Upper lobe of right lung (tissue), 1 donor: ENCODE measurements at regions not wholly inside any gene's neighbourhood (a gene's known extent, or its start where the extent isn't known, plus 50 kb on each side); places are given as distances from the start of the nearest gene placed in this dataset.

Experiments
- ATAC-seq: fragments of 200-7000 bp; cut with Tn5 transposase; one replicate; pipeline ENCODE4 v1.9.1; 2020; ENCODE audit warnings: mild to moderate bottlenecking, moderate library complexity
- DNase-seq: peaks from one replicate; pipeline ENCODE4 v3.0.0-alpha.2; 2020
- H3K27ac ChIP-seq: fragments of 200-600 bp; one replicate; pipeline ENCODE4 v1.8.0; 2022
- H3K27me3 ChIP-seq: fragments of 200-600 bp; one replicate; pipeline ENCODE4 v1.8.0; 2022; ENCODE audit warnings: mild to moderate bottlenecking
- H3K36me3 ChIP-seq: fragments of 200-600 bp; one replicate; pipeline ENCODE4 v1.8.0; 2022
- H3K4me1 ChIP-seq: fragments of 200-600 bp; one replicate; pipeline ENCODE4 v1.8.0; 2022
- H3K4me3 ChIP-seq: fragments of 200-600 bp; one replicate; pipeline ENCODE4 v1.8.0; 2022; ENCODE audit warnings: mild to moderate bottlenecking
- H3K9me3 ChIP-seq: fragments of 200-600 bp; one replicate; pipeline ENCODE4 v1.8.0; 2022
- CTCF ChIP-seq: fragments of 200-600 bp; IDR thresholded peaks from one replicate; pipeline ENCODE4 v1.8.0; 2022; ENCODE audit warnings: antibody characterized with exemption
- intact Hi-C: fragments of 100-400 bp; cut with DNase I; formaldehyde crosslinking; loops from one replicate; pipeline ENCODE4 v1.11.0; 2022
- donor health status: DM: no; HTN: yes; CAD: no; lungs with severe emphysema.

- H3K27me3 ChIP-seq = no peaks in the 10 kb centered on the region
- no peak overlapping the region for H3K27ac ChIP-seq
- TF ChIP-seq CTCF = no peak
- intact Hi-C loops = no loop called here
- H3K4me1 ChIP-seq = no peaks in the 10 kb centered on the region
- no peaks in the 10 kb centered on the region for H3K9me3 ChIP-seq
- no peaks in the 10 kb centered on the region for H3K36me3 ChIP-seq
- ATAC-seq (no peak), DNase-seq (no peak)
- H3K4me3 ChIP-seq = no peak overlapping the region
These were observed 94.2 kb downstream of the BTG1 start for GRCh38 chr12:92051441-92051840.

GRCh38 chr12:92049403-92049802, 96.2 kb downstream of the BTG1 start:
- intact Hi-C loops = no loop called here
- H3K9me3 ChIP-seq = no peaks in the 10 kb centered on the region
- H3K27ac ChIP-seq = no peak overlapping the region
- no peaks in the 10 kb centered on the region for H3K4me1 ChIP-seq
- ATAC-seq (peak; percentile 23), DNase-seq (no peak)
- no peak overlapping the region for H3K4me3 ChIP-seq
- H3K27me3 ChIP-seq = no peaks in the 10 kb centered on the region
- TF ChIP-seq CTCF = no peak
- no peaks in the 10 kb centered on the region for H3K36me3 ChIP-seq

- Histone ChIP-seq H3K27me3 (no peaks in the 10 kb centered on the region), H3K9me3 (no peaks in the 10 kb centered on the region), H3K4me3 (no peak overlapping the region), H3K4me1 (no peaks in the 10 kb centered on the region), H3K36me3 (no peaks in the 10 kb centered on the region), H3K27ac (no peak overlapping the region)
- intact Hi-C loops = no loop called here
- ATAC-seq (no peak), DNase-seq (no peak)
- TF ChIP-seq CTCF = no peak
These were observed 98.2 kb downstream of the BTG1 start for GRCh38 chr12:92047393-92047826.

- no peak overlapping the region for H3K27ac ChIP-seq
- H3K4me1 ChIP-seq = no peaks in the 10 kb centered on the region
- no peak for ATAC-seq
- no peak for TF ChIP-seq CTCF
- intact Hi-C loops = no loop called here
- H3K36me3 ChIP-seq = no peaks in the 10 kb centered on the region
- no peak overlapping the region for H3K4me3 ChIP-seq
- DNase-seq = no peak
- H3K27me3 ChIP-seq = no peaks in the 10 kb centered on the region
- no peaks in the 10 kb centered on the region for H3K9me3 ChIP-seq
These were observed 98.9 kb downstream of the BTG1 start for GRCh38 chr12:92046557-92047392.

- H3K27ac ChIP-seq = no peak overlapping the region
- H3K4me3 ChIP-seq = no peak overlapping the region
- H3K36me3 ChIP-seq = no peaks in the 10 kb centered on the region
- intact Hi-C loops = no loop called here
- no peaks in the 10 kb centered on the region for H3K4me1 ChIP-seq
- no peaks in the 10 kb centered on the region for H3K27me3 ChIP-seq
- TF ChIP-seq CTCF = no peak
- no peaks in the 10 kb centered on the region for H3K9me3 ChIP-seq
- no peak for DNase-seq
- ATAC-seq = no peak
These were observed 99.8 kb downstream of the BTG1 start for GRCh38 chr12:92045852-92046251.
